Neuronal stem cell (in vitro differentiated cells): ENCODE measurements at regions not wholly inside any gene's neighbourhood (a gene's known extent, or its start where the extent isn't known, plus 50 kb on each side); places are given as distances from the start of the nearest gene placed in this dataset.

Source experiments
- DNase-seq: peaks from one replicate; pipeline ENCODE4 v3.0.0-alpha.2; 2013; ENCODE audit warnings: low spot score
- H2AFZ ChIP-seq: one replicate; pipeline ENCODE4 v1.6.1; 2013; ENCODE audit warnings: mild to moderate bottlenecking, low read length, inconsistent platforms
- H2AK5ac ChIP-seq: 2 replicates; pipeline ENCODE4 v1.6.1; 2013; ENCODE audit warnings: low read depth, mild to moderate bottlenecking, inconsistent platforms, low read length, moderate library complexity, mixed read lengths
- H2BK120ac ChIP-seq: 2 replicates; pipeline ENCODE4 v1.6.1; 2013; ENCODE audit warnings: low read depth, mild to moderate bottlenecking, inconsistent platforms, low read length, moderate library complexity, mixed read lengths
- H2BK12ac ChIP-seq: one replicate; pipeline ENCODE4 v1.6.1; 2013; ENCODE audit warnings: low read length, inconsistent platforms
- H2BK15ac ChIP-seq: 2 replicates; pipeline ENCODE4 v1.6.1; 2013; ENCODE audit warnings: mild to moderate bottlenecking, low read length, inconsistent platforms, mixed read lengths
- H2BK5ac ChIP-seq: one replicate; pipeline ENCODE4 v1.6.1; 2013; ENCODE audit warnings: inconsistent platforms, mild to moderate bottlenecking, low read length, moderate library complexity
- H3K14ac ChIP-seq: one replicate; pipeline ENCODE4 v1.6.1; 2013; ENCODE audit warnings: low read length, inconsistent platforms
- H3K18ac ChIP-seq: 2 replicates; pipeline ENCODE4 v1.6.1; 2013; ENCODE audit warnings: low read length, inconsistent platforms
- H3K23ac ChIP-seq: 2 replicates; pipeline ENCODE4 v1.6.1; 2013; ENCODE audit warnings: low read depth, mild to moderate bottlenecking, mixed read lengths, low read length, inconsistent platforms; ENCODE audit not compliant: poor library complexity
- H3K27ac ChIP-seq: replicated peaks from 3 replicates; pipeline ENCODE4 v1.5.1; 2013; ENCODE audit warnings: low read length, inconsistent platforms
- H3K27me3 ChIP-seq, 3 experiments: 2 replicates each; pipeline ENCODE4 v1.6.1; 2013; ENCODE audit warnings: low read length in 3 of 3, mild to moderate bottlenecking in 2 of 3, inconsistent platforms in 1 of 3, low read depth in 1 of 3, mixed read lengths in 1 of 3, moderate library complexity in 1 of 3; ENCODE audit not compliant: control insufficient read depth in 3 of 3, insufficient read depth in 3 of 3
- H3K36me3 ChIP-seq, 2 donors: replicated peaks in 1 of 2; 2 replicates each; pipeline ENCODE4 v1.6.1; 2013; ENCODE audit warnings: low read length in 2 of 2; ENCODE audit not compliant: control insufficient read depth in 2 of 2, insufficient read depth in 2 of 2
- H3K4ac ChIP-seq: 2 replicates; pipeline ENCODE4 v1.6.1; 2013; ENCODE audit warnings: inconsistent platforms, mild to moderate bottlenecking, low read length, moderate library complexity
- H3K4me1 ChIP-seq, 2 donors: 1 replicate in 1 of 2; 2 replicates in 1 of 2; pipeline ENCODE4 v1.6.1; 2013; ENCODE audit warnings: low read length in 2 of 2, low read depth in 1 of 2; ENCODE audit not compliant: control insufficient read depth in 2 of 2, insufficient read depth in 1 of 2
- H3K4me2 ChIP-seq: one replicate; pipeline ENCODE4 v1.6.1; 2013; ENCODE audit warnings: mild to moderate bottlenecking, low read length, inconsistent platforms; ENCODE audit not compliant: insufficient read depth, poor library complexity, severe bottlenecking
- H3K4me3 ChIP-seq, 2 donors: 2 replicates each; pipeline ENCODE4 v1.5.1; 2013; ENCODE audit warnings: low read length in 2 of 2, mild to moderate bottlenecking in 2 of 2, inconsistent platforms in 1 of 2, moderate library complexity in 1 of 2
- H3K79me1 ChIP-seq: one replicate; pipeline ENCODE4 v1.6.1; 2013; ENCODE audit warnings: low read depth, mild to moderate bottlenecking, inconsistent platforms, low read length, moderate library complexity
- H3K9ac ChIP-seq: one replicate; pipeline ENCODE4 v1.6.1; 2013; ENCODE audit warnings: mild to moderate bottlenecking, low read depth, low read length, inconsistent platforms; ENCODE audit not compliant: poor library complexity
- H3K9me3 ChIP-seq, 2 donors: replicated peaks in 1 of 2; 2 replicates each; pipeline versions ENCODE3 to v1.6.1; 2013; ENCODE audit warnings: low read length in 2 of 2, mild to moderate bottlenecking in 2 of 2, inconsistent platforms in 1 of 2, low read depth in 1 of 2, mixed read lengths in 1 of 2, moderate library complexity in 1 of 2; ENCODE audit not compliant: control insufficient read depth in 2 of 2, insufficient read depth in 1 of 2
- H4K8ac ChIP-seq: one replicate; pipeline ENCODE4 v1.6.1; 2013; ENCODE audit warnings: low read depth, mild to moderate bottlenecking, inconsistent platforms, low read length, moderate library complexity
- H4K91ac ChIP-seq: one replicate; pipeline ENCODE4 v1.6.1; 2013; ENCODE audit warnings: low read length, low read depth, mild to moderate bottlenecking, inconsistent platforms; ENCODE audit not compliant: poor library complexity
- WGBS, 2 donors: extraction: QIAGEN DNeasy Blood & Tissue Kit; methylation state at CpG; one replicate each; pipeline ENCODE4 v1.1.7; 2013; ENCODE audit warnings: missing lambda C conversion rate in 2 of 2, mixed read lengths in 1 of 2; ENCODE audit not compliant: insufficient read length in 2 of 2, insufficient replicate concordance in 1 of 2; ENCODE audit errors: extremely low coverage in 2 of 2; 5-methylcytosine and 5-hydroxymethylcytosine counted together

GRCh38 chr21:27233514-27234115 lies 266.7 kb upstream of the ADAMTS5 start:
- Histone ChIP-seq H4K8ac (no peak overlapping the region), H3K4me3 (no peak overlapping the region), H2BK5ac (no peak overlapping the region), H3K23ac (no peak overlapping the region), H2AFZ (no peak overlapping the region), H3K9ac (no peak overlapping the region), H2BK15ac (no peak overlapping the region), H3K9me3 (no peaks in the 10 kb centered on the region), H3K79me1 (no peaks in the 10 kb centered on the region), H3K14ac (no peak overlapping the region), H3K27me3 (no peaks in the 10 kb centered on the region), H3K4me2 (no peak overlapping the region), H4K91ac (no peak overlapping the region), H2AK5ac (no peak overlapping the region), H2BK12ac (no peak overlapping the region), H2BK120ac (no peak overlapping the region), H3K4me1 (no peaks in the 10 kb centered on the region), H3K36me3 (no peaks in the 10 kb centered on the region), H3K27ac (no peak overlapping the region), H3K18ac (no peak overlapping the region), H3K4ac (no peak overlapping the region)
- no peak for DNase-seq
- no CpG with 5 or more reads among the region's 2 CpGs for WGBS, 2 donors

GRCh38 chr21:27225940-27226339 lies 259.1 kb upstream of the ADAMTS5 start:
- Histone ChIP-seq H3K27ac (no peak overlapping the region), H3K36me3 (no peaks in the 10 kb centered on the region), H3K9ac (no peak overlapping the region), H2BK5ac (no peak overlapping the region), H3K14ac (no peak overlapping the region), H3K18ac (no peak overlapping the region), H3K23ac (no peak overlapping the region), H3K4me2 (no peak overlapping the region), H3K4ac (no peak overlapping the region), H3K27me3 (no peaks in the 10 kb centered on the region), H3K79me1 (no peaks in the 10 kb centered on the region), H3K9me3 (no peaks in the 10 kb centered on the region), H4K8ac (no peak overlapping the region), H2AK5ac (no peak overlapping the region), H4K91ac (no peak overlapping the region), H2BK120ac (no peak overlapping the region), H3K4me1 (no peaks in the 10 kb centered on the region), H3K4me3 (no peak overlapping the region), H2AFZ (no peak overlapping the region), H2BK15ac (no peak overlapping the region), H2BK12ac (no peak overlapping the region)
- DNase-seq = no peak
- WGBS, 2 donors = no CpG with 5 or more reads among the region's 2 CpGs

DNA sequence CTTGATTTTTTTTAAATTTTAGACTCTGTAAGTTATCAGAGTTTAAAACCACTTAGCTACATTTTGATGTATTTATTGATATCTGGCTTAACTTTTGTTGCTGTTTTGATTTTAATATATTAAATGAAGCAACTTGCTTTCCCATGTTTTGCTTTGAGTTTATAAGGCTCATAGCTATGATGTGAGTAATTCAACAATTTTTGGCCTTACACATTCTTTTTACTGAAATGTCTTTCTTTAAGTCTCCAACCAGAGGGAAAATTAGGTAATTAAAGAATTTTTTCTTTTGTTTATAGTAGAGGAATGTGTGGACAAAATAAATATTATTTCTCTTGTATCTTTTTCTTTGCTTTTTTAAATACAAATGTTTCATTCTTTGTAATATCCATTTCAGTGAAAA lies 258.3 kb upstream of the ADAMTS5 start:
- no peak overlapping the region for H3K4me2 ChIP-seq
- H2BK120ac ChIP-seq = no peak overlapping the region
- no peak overlapping the region for H4K8ac ChIP-seq
- H2BK15ac ChIP-seq = no peak overlapping the region
- no peak overlapping the region for H2BK12ac ChIP-seq
- no peaks in the 10 kb centered on the region for H3K36me3 ChIP-seq
- H3K9me3 ChIP-seq = no peaks in the 10 kb centered on the region
- no peak overlapping the region for H3K23ac ChIP-seq
- no peak overlapping the region for H2BK5ac ChIP-seq
- no peaks in the 10 kb centered on the region for H3K79me1 ChIP-seq
- no peak overlapping the region for H3K4me3 ChIP-seq
- H3K9ac ChIP-seq = no peak overlapping the region
- H3K4me1 ChIP-seq = no peaks in the 10 kb centered on the region
- no peak overlapping the region for H4K91ac ChIP-seq
- H3K4ac ChIP-seq = no peak overlapping the region
- no peak overlapping the region for H2AFZ ChIP-seq
- H3K27me3 ChIP-seq = no peaks in the 10 kb centered on the region
- no peak overlapping the region for H3K27ac ChIP-seq
- H3K18ac ChIP-seq = no peak overlapping the region
- no peak overlapping the region for H3K14ac ChIP-seq
- no peak overlapping the region for H2AK5ac ChIP-seq
- no peak for DNase-seq

DNA sequence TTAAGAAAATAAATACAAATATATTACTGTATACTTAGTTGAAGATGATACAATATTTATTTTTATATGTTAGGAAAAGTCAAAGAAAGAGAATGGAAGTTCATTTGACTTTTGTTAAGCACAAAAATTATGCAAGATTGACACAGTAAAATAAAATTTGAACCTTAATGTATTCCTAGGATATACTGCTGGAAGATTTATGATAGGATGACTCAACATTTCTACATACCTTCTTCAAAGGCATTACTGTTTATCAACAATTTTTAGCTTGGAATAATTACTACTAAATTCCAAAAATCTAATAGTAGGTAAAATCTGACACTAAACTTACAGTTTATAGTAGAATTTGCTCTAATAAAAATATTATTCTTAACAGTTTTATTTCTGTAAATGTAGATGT lies 257.3 kb upstream of the ADAMTS5 start:
- Histone ChIP-seq H3K9ac (no peak overlapping the region), H2BK12ac (no peak overlapping the region), H2BK15ac (no peak overlapping the region), H2BK120ac (no peak overlapping the region), H3K4ac (no peak overlapping the region), H3K27me3 (no peaks in the 10 kb centered on the region), H2AK5ac (no peak overlapping the region), H4K91ac (no peak overlapping the region), H3K27ac (no peak overlapping the region), H3K4me3 (no peak overlapping the region), H4K8ac (no peak overlapping the region), H2BK5ac (no peak overlapping the region), H3K23ac (no peak overlapping the region), H2AFZ (no peak overlapping the region), H3K9me3 (no peaks in the 10 kb centered on the region), H3K79me1 (no peaks in the 10 kb centered on the region), H3K4me2 (no peak overlapping the region), H3K36me3 (no peaks in the 10 kb centered on the region), H3K18ac (no peak overlapping the region), H3K14ac (no peak overlapping the region), H3K4me1 (no peaks in the 10 kb centered on the region)
- no peak for DNase-seq
